ENCODE measurements at regions not wholly inside any gene's neighbourhood (a gene's known extent, or its start where the extent isn't known, plus 50 kb on each side); places are given as distances from the start of the nearest gene placed in this dataset.

- no peak for TF ChIP-seq ZNF407 (IDR thresholded peaks at IDR 0.05; ENCODE audit: low read depth)
- TF ChIP-seq ETV1 (tag; conservative IDR thresholded peaks at IDR 0.05; ENCODE audit: low read depth) = no peak
- no peak for TF ChIP-seq C11orf30 (IDR thresholded peaks at IDR 0.05; ENCODE audit: low read depth)
- TF ChIP-seq NR4A1 (CRISPR knock-in tag; IDR thresholded peaks at IDR 0.05) = no peak
- TF ChIP-seq NR4A1 (tag; IDR thresholded peaks at IDR 0.05) = no peak
- TF ChIP-seq GABPB2 (CRISPR knock-in tag; conservative IDR thresholded peaks at IDR 0.05) = no peak
- TF ChIP-seq TAF9B (IDR thresholded peaks at IDR 0.05; ENCODE audit: partially characterized antibody) = no peak
- TF ChIP-seq THRA (IDR thresholded peaks at IDR 0.05) = no peak
Measured at GRCh38 chr7:16083931-16084330, 337.4 kb downstream of the CRPPA start (continued).
